A673 (cell line): ENCODE measurements at regions not wholly inside any gene's neighbourhood (a gene's known extent, or its start where the extent isn't known, plus 50 kb on each side); places are given as distances from the start of the nearest gene placed in this dataset.

ENCODE experiments used
- BruUV-seq: library from RNA; stranded (reverse); fragments of 400-500 nt; replicated peaks from 2 replicates; lab custom pipeline; 2021; lab: Mats Ljungman, UMichigan
- CTCF ChIA-PET: fragments of 300-600 bp; sonication (Branson Sonifier 250); formaldehyde crosslinking; loops from one replicate; lab custom pipeline; 2022; ENCODE audit warnings: antibody characterized with exemption; lab: Charles Lee
- POLR2A ChIA-PET: fragments of 300-600 bp; sonication (Branson Sonifier 250); formaldehyde crosslinking; loops from one replicate; lab custom pipeline; 2022; ENCODE audit warnings: antibody characterized with exemption; ENCODE audit not compliant: low non-redundant PET; lab: Charles Lee
- DNase-seq: peaks from one replicate; pipeline ENCODE4 v3.0.0-alpha.2; 2015; ENCODE audit warnings: low spot score
- H3K27ac ChIP-seq: fragments of 200-600 bp; sonication (generic); 2 replicates; pipeline ENCODE4 v1.5.1; 2016; ENCODE audit warnings: mixed run types, low read depth, mild to moderate bottlenecking, mixed read lengths, antibody characterized with exemption, low read length; ENCODE audit not compliant: poor library complexity, severe bottlenecking
- H3K27me3 ChIP-seq: fragments of 200-600 bp; sonication (generic); replicated peaks from 2 replicates; pipeline ENCODE4 v1.6.1; 2017; ENCODE audit warnings: mixed run types, low read depth, mild to moderate bottlenecking, mixed read lengths, antibody characterized with exemption, low read length; ENCODE audit not compliant: insufficient read depth, poor library complexity
- H3K36me3 ChIP-seq: fragments of 200-600 bp; sonication (generic); 2 replicates; pipeline ENCODE4 v1.6.1; 2016; ENCODE audit warnings: mixed run types, mild to moderate bottlenecking, mixed read lengths, antibody characterized with exemption, low read length; ENCODE audit not compliant: insufficient read depth, poor library complexity, severe bottlenecking
- H3K4me1 ChIP-seq: fragments of 200-600 bp; sonication (generic); 2 replicates; pipeline ENCODE4 v1.6.1; 2017; ENCODE audit warnings: mixed run types, mild to moderate bottlenecking, mixed read lengths, antibody characterized with exemption, low read length; ENCODE audit not compliant: insufficient read depth, poor library complexity, severe bottlenecking
- H3K4me3 ChIP-seq: fragments of 200-600 bp; sonication (generic); 2 replicates; pipeline ENCODE4 v1.5.1; 2016; ENCODE audit warnings: low read depth, mixed run types, mild to moderate bottlenecking, mixed read lengths, low read length; ENCODE audit not compliant: poor library complexity, severe bottlenecking
- H3K9me3 ChIP-seq: fragments of 200-600 bp; sonication (generic); 2 replicates; pipeline ENCODE4 v1.6.1; 2016; ENCODE audit warnings: mixed run types, low read depth, mild to moderate bottlenecking, mixed read lengths, antibody characterized with exemption, low read length; ENCODE audit not compliant: poor library complexity, severe bottlenecking
- EZH2 ChIP-seq: fragments of 200-600 bp; sonication (generic); IDR thresholded peaks from 2 replicates; pipeline ENCODE4 v1.6.1; 2017; ENCODE audit warnings: borderline replicate concordance, low read depth, mild to moderate bottlenecking, mixed read lengths, antibody characterized with exemption, low read length; ENCODE audit not compliant: poor library complexity, severe bottlenecking
- intact Hi-C: fragments of 100-400 bp; cut with micrococcal nuclease; formaldehyde crosslinking; loops from one replicate; pipeline ENCODE4 v1.10.0; 2022; ENCODE audit not compliant: unreplicated experiment
- TF ChIP-seq, protein P1 (sequence below): fragments of 300-800, 200-600 bp; sonication (generic); conservative IDR thresholded peaks from 2 replicates; pipeline ENCODE4 v1.5.1; 2017; ENCODE audit warnings: low read depth, mild to moderate bottlenecking, antibody characterized with exemption, low read length, moderate library complexity, mixed read lengths

DNA sequence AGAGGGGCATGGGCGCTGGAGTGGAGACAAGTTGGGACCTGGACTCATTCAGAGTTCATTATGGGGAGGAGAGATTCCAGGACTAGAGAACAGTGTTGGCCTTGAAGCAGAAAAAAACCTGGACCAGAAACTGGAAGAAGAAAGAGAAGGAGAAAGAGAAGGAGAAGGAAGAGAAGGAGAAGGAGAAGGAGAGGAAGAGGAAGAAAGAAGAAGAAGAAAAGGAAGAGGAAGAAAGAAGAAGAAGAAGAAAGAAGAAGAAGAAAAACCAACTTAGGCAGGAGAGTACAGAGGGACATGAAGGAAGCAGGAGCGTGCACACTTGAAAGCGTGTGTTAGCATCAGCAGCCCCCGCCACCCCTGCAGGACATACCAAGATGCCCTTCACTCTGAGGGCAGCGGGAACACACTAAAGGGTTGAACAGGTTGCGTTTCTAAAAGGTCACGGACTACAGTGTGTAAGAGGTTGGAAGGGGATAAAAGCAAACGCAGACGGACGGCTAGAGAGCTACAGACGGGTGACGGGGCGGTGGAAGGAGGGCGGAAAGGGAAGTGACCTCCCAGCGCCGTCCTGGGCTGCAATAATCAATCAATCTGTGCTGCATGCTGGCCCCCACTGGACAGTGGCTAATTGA is 95.3 kb downstream of the SEC61G start:
- no TSS peak for BruUV-seq
- no peaks in the 10 kb centered on the region for H3K4me1 ChIP-seq
- peak overlapping the region; percentile 19 for H3K4me3 ChIP-seq
- TF ChIP-seq EZH2 = no peak
- TF ChIP-seq, protein P1, sequence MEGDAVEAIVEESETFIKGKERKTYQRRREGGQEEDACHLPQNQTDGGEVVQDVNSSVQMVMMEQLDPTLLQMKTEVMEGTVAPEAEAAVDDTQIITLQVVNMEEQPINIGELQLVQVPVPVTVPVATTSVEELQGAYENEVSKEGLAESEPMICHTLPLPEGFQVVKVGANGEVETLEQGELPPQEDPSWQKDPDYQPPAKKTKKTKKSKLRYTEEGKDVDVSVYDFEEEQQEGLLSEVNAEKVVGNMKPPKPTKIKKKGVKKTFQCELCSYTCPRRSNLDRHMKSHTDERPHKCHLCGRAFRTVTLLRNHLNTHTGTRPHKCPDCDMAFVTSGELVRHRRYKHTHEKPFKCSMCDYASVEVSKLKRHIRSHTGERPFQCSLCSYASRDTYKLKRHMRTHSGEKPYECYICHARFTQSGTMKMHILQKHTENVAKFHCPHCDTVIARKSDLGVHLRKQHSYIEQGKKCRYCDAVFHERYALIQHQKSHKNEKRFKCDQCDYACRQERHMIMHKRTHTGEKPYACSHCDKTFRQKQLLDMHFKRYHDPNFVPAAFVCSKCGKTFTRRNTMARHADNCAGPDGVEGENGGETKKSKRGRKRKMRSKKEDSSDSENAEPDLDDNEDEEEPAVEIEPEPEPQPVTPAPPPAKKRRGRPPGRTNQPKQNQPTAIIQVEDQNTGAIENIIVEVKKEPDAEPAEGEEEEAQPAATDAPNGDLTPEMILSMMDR = no peak
- ChIA-PET POLR2A (no interaction called here), CTCF (no interaction called here)
- H3K9me3 ChIP-seq = no peaks in the 10 kb centered on the region
- H3K36me3 ChIP-seq = no peaks in the 10 kb centered on the region
- no peak overlapping the region for H3K27ac ChIP-seq
- no peak for DNase-seq
- intact Hi-C loops = no loop called here
- H3K27me3 ChIP-seq = peaks cover 40% of the 10 kb centered on the region

DNA sequence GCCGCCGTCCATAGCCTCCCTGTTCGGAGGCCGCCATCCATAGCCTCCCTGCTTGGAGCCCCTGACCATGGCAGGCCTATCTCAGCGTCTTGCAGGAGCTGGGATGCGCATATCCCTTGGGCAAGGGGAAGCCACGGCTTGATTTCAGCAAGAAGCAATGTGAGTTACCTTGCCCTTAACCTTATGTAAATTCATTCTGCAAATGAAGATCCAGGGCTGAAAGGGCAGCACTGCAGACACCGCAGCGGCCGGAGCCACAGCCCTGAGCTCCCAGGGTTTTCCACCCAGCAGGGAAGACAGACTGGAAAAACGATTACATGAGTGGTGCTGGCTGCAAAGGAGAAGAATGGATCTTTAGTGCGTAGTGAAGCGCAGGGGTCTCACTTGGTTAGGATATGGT is 95.8 kb downstream of the SEC61G start:
- H3K9me3 ChIP-seq = no peaks in the 10 kb centered on the region
- intact Hi-C loops = no loop called here
- no peak for DNase-seq
- H3K36me3 ChIP-seq = no peaks in the 10 kb centered on the region
- H3K27me3 ChIP-seq = peaks cover 40% of the 10 kb centered on the region
- POLR2A ChIA-PET = no interaction called here
- CTCF ChIA-PET = no interaction called here
- H3K4me1 ChIP-seq = no peaks in the 10 kb centered on the region
- H3K27ac ChIP-seq = no peak overlapping the region
- BruUV-seq = no TSS peak
- no peak overlapping the region for H3K4me3 ChIP-seq
- TF ChIP-seq, protein P1 = no peak
- TF ChIP-seq EZH2 = no peak

DNA sequence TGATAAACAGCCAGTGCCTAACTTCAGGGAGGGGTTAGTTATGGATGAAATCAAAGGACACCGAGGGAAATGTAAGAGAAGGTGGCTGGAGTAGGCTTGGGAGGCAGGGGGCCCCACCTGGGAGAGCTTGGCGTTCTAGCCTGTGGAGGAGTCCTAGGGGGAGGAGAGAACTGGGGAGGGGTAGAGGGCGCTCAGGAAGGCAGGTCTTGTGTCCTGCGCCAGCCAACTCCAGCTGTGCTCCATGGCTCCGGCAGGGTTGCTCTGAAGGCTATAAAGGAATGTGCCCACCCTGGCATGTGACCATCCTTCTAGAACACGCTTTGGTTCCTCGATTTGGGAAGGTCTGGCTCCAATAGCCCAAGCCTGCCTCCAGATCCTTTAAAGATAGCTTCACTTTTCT is 96.3 kb downstream of the SEC61G start:
- Histone ChIP-seq H3K4me3 (no peak overlapping the region), H3K27ac (no peak overlapping the region), H3K36me3 (no peaks in the 10 kb centered on the region), H3K9me3 (no peaks in the 10 kb centered on the region), H3K4me1 (no peaks in the 10 kb centered on the region), H3K27me3 (peaks cover 40% of the 10 kb centered on the region)
- DNase-seq = no peak
- BruUV-seq = no TSS peak
- TF ChIP-seq, protein P1 = no peak
- TF ChIP-seq EZH2 = no peak
- ChIA-PET POLR2A (no interaction called here), CTCF (no interaction called here)
- intact Hi-C loops = no loop called here
